GM12878 (cell line): ENCODE measurements at regions not wholly inside any gene's neighbourhood (a gene's known extent, or its start where the extent isn't known, plus 50 kb on each side); places are given as distances from the start of the nearest gene placed in this dataset.

Source experiments
- CEBPB ChIP-seq, 2 experiments: fragments of 150-350 bp in 1 of 2; IDR thresholded peaks; 2 replicates each; pipeline ENCODE4 v1.6.1; 2012 to 2014; ENCODE audit warnings: low read depth in 2 of 2, low read length in 2 of 2, borderline replicate concordance in 1 of 2, inconsistent platforms in 1 of 2
- CREB1 ChIP-seq: IDR thresholded peaks from 2 replicates; pipeline ENCODE4 v1.6.1; 2012; ENCODE audit warnings: low read depth, mild to moderate bottlenecking, inconsistent platforms
- JUND ChIP-seq: IDR thresholded peaks from 2 replicates; pipeline ENCODE4 v1.6.1; 2012; ENCODE audit warnings: low read depth, mild to moderate bottlenecking, low read length, improper control_type of control experiment, moderate library complexity
- POLR2A ChIP-seq: IDR thresholded peaks from 2 replicates; pipeline ENCODE4 v1.6.1; 2011; ENCODE audit warnings: low read depth, mild to moderate bottlenecking, low read length
- SUPT20H ChIP-seq: IDR thresholded peaks from 2 replicates; pipeline ENCODE4 v1.6.1; 2011; ENCODE audit warnings: low read depth, mild to moderate bottlenecking, low read length, moderate library complexity, borderline replicate concordance; ENCODE audit not compliant: control insufficient read depth
- TAF1 ChIP-seq: IDR thresholded peaks from 2 replicates; pipeline ENCODE4 v1.6.1; 2011; ENCODE audit warnings: mild to moderate bottlenecking, low read depth, low read length, borderline replicate concordance
- TCF12 ChIP-seq: IDR thresholded peaks from 2 replicates; pipeline ENCODE4 v1.6.1; 2011; ENCODE audit warnings: low read depth, mild to moderate bottlenecking, low read length
- ZNF274 ChIP-seq: IDR thresholded peaks from one replicate; pipeline ENCODE4 v1.8.0; 2011; ENCODE audit not compliant: insufficient read length, insufficient read depth
- TF ChIP-seq, protein P1 (sequence below): IDR thresholded peaks from 2 replicates; pipeline ENCODE4 v1.6.1; 2012; ENCODE audit warnings: low read length, inconsistent platforms
- TF ChIP-seq, protein P2 (sequence below): fragments of 450-650 bp; IDR thresholded peaks from 2 replicates; pipeline ENCODE4 v1.6.1; 2018; ENCODE audit warnings: borderline replicate concordance, mild to moderate bottlenecking; ENCODE audit not compliant: partially characterized antibody
- TF ChIP-seq, protein P3 (sequence below): fragments of 150-350 bp; IDR thresholded peaks from 2 replicates; pipeline ENCODE4 v1.6.1; 2014; ENCODE audit warnings: mild to moderate bottlenecking, low read depth, low read length
- TF ChIP-seq, protein P4 (sequence below), 3 experiments: IDR thresholded peaks in 2 of 3; conservative IDR thresholded peaks in 1 of 3; 2 replicates each; pipeline ENCODE4 v1.5.1; 2011; ENCODE audit warnings: low read depth in 3 of 3, low read length in 3 of 3, mild to moderate bottlenecking in 3 of 3, control low read depth in 2 of 3, moderate library complexity in 2 of 3, inconsistent platforms in 1 of 3, mixed read lengths in 1 of 3; ENCODE audit not compliant: control insufficient read depth in 2 of 3, insufficient read depth in 1 of 3; ENCODE audit errors: extremely low read depth in 1 of 3
- TF ChIP-seq, protein P5 (sequence below): fragments of 450-650 bp; IDR thresholded peaks from 2 replicates; pipeline ENCODE4 v1.6.1; 2017; ENCODE audit warnings: mild to moderate bottlenecking

DNA sequence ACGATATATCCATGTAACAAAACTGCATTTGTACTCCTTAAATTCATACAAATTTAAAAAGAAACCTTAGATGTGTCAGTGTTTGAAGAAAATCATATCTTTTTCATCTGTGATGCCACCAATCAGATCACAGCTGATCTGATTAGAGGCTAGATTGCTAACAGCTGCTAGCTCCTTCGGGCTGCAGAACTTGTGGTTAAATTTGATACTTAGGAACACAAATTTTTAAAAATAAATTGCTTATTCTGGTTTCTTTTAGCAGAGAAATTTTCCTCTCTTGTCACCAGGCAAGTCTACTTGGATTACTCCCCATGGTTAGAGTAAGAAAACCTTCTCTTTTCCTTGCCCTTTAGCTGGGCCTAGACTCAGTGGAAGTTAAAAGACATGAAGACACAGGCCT is 94.6 kb upstream of the RANBP6 start:
- TF ChIP-seq, protein P1, sequence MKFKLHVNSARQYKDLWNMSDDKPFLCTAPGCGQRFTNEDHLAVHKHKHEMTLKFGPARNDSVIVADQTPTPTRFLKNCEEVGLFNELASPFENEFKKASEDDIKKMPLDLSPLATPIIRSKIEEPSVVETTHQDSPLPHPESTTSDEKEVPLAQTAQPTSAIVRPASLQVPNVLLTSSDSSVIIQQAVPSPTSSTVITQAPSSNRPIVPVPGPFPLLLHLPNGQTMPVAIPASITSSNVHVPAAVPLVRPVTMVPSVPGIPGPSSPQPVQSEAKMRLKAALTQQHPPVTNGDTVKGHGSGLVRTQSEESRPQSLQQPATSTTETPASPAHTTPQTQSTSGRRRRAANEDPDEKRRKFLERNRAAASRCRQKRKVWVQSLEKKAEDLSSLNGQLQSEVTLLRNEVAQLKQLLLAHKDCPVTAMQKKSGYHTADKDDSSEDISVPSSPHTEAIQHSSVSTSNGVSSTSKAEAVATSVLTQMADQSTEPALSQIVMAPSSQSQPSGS, result no peak
- TF ChIP-seq SUPT20H, result no peak
- no peak for TF ChIP-seq POLR2A
- no peak for TF ChIP-seq ZNF274
- TF ChIP-seq, protein P2, sequence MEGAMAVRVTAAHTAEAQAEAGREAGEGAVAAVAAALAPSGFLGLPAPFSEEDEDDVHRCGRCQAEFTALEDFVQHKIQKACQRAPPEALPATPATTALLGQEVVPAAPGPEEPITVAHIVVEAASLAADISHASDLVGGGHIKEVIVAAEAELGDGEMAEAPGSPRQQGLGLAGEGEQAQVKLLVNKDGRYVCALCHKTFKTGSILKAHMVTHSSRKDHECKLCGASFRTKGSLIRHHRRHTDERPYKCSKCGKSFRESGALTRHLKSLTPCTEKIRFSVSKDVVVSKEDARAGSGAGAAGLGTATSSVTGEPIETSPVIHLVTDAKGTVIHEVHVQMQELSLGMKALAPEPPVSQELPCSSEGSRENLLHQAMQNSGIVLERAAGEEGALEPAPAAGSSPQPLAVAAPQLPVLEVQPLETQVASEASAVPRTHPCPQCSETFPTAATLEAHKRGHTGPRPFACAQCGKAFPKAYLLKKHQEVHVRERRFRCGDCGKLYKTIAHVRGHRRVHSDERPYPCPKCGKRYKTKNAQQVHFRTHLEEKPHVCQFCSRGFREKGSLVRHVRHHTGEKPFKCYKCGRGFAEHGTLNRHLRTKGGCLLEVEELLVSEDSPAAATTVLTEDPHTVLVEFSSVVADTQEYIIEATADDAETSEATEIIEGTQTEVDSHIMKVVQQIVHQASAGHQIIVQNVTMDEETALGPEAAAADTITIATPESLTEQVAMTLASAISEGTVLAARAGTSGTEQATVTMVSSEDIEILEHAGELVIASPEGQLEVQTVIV, result no peak
- TF ChIP-seq CEBPB (IDR thresholded peaks at IDR 0.05; ENCODE audit: borderline replicate concordance in 1 of 2, low read depth in 2 of 2, low read length in 2 of 2), result no peak
- TF ChIP-seq, protein P3, sequence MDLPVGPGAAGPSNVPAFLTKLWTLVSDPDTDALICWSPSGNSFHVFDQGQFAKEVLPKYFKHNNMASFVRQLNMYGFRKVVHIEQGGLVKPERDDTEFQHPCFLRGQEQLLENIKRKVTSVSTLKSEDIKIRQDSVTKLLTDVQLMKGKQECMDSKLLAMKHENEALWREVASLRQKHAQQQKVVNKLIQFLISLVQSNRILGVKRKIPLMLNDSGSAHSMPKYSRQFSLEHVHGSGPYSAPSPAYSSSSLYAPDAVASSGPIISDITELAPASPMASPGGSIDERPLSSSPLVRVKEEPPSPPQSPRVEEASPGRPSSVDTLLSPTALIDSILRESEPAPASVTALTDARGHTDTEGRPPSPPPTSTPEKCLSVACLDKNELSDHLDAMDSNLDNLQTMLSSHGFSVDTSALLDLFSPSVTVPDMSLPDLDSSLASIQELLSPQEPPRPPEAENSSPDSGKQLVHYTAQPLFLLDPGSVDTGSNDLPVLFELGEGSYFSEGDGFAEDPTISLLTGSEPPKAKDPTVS, result no peak
- TF ChIP-seq, protein P4, sequence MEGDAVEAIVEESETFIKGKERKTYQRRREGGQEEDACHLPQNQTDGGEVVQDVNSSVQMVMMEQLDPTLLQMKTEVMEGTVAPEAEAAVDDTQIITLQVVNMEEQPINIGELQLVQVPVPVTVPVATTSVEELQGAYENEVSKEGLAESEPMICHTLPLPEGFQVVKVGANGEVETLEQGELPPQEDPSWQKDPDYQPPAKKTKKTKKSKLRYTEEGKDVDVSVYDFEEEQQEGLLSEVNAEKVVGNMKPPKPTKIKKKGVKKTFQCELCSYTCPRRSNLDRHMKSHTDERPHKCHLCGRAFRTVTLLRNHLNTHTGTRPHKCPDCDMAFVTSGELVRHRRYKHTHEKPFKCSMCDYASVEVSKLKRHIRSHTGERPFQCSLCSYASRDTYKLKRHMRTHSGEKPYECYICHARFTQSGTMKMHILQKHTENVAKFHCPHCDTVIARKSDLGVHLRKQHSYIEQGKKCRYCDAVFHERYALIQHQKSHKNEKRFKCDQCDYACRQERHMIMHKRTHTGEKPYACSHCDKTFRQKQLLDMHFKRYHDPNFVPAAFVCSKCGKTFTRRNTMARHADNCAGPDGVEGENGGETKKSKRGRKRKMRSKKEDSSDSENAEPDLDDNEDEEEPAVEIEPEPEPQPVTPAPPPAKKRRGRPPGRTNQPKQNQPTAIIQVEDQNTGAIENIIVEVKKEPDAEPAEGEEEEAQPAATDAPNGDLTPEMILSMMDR (IDR thresholded peaks at IDR 0.05 in 2 of 3, conservative IDR thresholded peaks at IDR 0.05 in 1 of 3; ENCODE audit: control insufficient read depth in 2 of 3, extremely low read depth in 1 of 3, insufficient read depth in 1 of 3, low read depth in 3 of 3, low read length in 3 of 3), result no peak
- TF ChIP-seq CREB1, result no peak
- TF ChIP-seq, protein P5, sequence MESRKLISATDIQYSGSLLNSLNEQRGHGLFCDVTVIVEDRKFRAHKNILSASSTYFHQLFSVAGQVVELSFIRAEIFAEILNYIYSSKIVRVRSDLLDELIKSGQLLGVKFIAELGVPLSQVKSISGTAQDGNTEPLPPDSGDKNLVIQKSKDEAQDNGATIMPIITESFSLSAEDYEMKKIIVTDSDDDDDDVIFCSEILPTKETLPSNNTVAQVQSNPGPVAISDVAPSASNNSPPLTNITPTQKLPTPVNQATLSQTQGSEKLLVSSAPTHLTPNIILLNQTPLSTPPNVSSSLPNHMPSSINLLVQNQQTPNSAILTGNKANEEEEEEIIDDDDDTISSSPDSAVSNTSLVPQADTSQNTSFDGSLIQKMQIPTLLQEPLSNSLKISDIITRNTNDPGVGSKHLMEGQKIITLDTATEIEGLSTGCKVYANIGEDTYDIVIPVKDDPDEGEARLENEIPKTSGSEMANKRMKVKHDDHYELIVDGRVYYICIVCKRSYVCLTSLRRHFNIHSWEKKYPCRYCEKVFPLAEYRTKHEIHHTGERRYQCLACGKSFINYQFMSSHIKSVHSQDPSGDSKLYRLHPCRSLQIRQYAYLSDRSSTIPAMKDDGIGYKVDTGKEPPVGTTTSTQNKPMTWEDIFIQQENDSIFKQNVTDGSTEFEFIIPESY, result no peak
- no peak for TF ChIP-seq JUND
- TF ChIP-seq TAF1, result no peak
- no peak for TF ChIP-seq TCF12
